ENCODE measurements at regions not wholly inside any gene's neighbourhood (a gene's known extent, or its start where the extent isn't known, plus 50 kb on each side); places are given as distances from the start of the nearest gene placed in this dataset.

- TF ChIP-seq CTCF (IDR thresholded peaks at IDR 0.05) (no peak), POLR2A (IDR thresholded peaks at IDR 0.05) (no peak)
Observed at GRCh38 chr10:52609071-52609470, 163.5 kb downstream of the MBL2 start.
